Osteocyte (in vitro differentiated cells): ENCODE measurements at regions not wholly inside any gene's neighbourhood (a gene's known extent, or its start where the extent isn't known, plus 50 kb on each side); places are given as distances from the start of the nearest gene placed in this dataset.

Experiments used
- DNase-seq: peaks from one replicate; pipeline ENCODE4 v3.0.0; 2021; ENCODE audit warnings: mixed read lengths; ENCODE audit not compliant: unreplicated experiment; ENCODE audit errors: extremely low spot score
- H3K27ac Mint-ChIP-seq: one replicate; pipeline ENCODE4 v1.8.0; 2021; ENCODE audit warnings: mild to moderate bottlenecking, mixed read lengths; ENCODE audit not compliant: unreplicated experiment
- H3K27me3 Mint-ChIP-seq: one replicate; pipeline ENCODE4 v1.8.0; 2021; ENCODE audit warnings: mixed read lengths; ENCODE audit not compliant: unreplicated experiment
- H3K36me3 Mint-ChIP-seq: one replicate; pipeline ENCODE4 v1.8.0; 2021; ENCODE audit warnings: mixed read lengths; ENCODE audit not compliant: unreplicated experiment
- H3K4me1 Mint-ChIP-seq: one replicate; pipeline ENCODE4 v1.8.0; 2021; ENCODE audit warnings: mixed read lengths; ENCODE audit not compliant: unreplicated experiment
- H3K4me3 Mint-ChIP-seq: one replicate; pipeline ENCODE4 v1.8.0; 2021; ENCODE audit warnings: mild to moderate bottlenecking, moderate library complexity, mixed read lengths; ENCODE audit not compliant: unreplicated experiment
- H3K9me3 Mint-ChIP-seq: one replicate; pipeline ENCODE4 v1.8.0; 2021; ENCODE audit warnings: mixed read lengths; ENCODE audit not compliant: unreplicated experiment
- TF ChIP-seq, protein P1 (sequence below): fragments of 200-600 bp; sonication (generic); IDR thresholded peaks from 2 replicates; pipeline ENCODE4 v1.5.0; 2021; ENCODE audit warnings: antibody characterized with exemption, mild to moderate bottlenecking, moderate library complexity

DNA sequence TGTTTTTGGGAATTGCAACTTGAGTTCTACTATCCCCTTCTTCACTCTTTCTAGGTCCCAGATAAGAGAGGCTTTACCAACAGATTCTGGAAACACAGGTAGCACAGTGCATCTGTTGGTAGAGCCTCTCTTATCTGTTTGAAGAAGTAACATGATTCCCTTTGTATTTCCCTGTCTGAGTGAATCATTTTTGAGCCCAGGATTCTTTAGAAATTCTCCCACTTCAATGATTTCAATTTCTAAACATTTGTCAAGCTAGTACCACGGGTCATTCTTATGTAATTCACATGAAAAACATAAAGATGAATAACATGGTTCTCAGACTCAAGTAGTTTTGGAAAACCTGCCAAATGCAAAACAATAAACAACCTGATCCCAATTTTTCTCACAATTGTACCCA, 72.0 kb upstream of the DUSP10 start:
- Mint-ChIP-seq H3K27me3 (no peaks in the 10 kb centered on the region), H3K36me3 (no peaks in the 10 kb centered on the region), H3K4me3 (no peak overlapping the region), H3K4me1 (peaks cover 18% of the 10 kb centered on the region), H3K27ac (no peak overlapping the region), H3K9me3 (peaks cover 16% of the 10 kb centered on the region)
- TF ChIP-seq, protein P1, sequence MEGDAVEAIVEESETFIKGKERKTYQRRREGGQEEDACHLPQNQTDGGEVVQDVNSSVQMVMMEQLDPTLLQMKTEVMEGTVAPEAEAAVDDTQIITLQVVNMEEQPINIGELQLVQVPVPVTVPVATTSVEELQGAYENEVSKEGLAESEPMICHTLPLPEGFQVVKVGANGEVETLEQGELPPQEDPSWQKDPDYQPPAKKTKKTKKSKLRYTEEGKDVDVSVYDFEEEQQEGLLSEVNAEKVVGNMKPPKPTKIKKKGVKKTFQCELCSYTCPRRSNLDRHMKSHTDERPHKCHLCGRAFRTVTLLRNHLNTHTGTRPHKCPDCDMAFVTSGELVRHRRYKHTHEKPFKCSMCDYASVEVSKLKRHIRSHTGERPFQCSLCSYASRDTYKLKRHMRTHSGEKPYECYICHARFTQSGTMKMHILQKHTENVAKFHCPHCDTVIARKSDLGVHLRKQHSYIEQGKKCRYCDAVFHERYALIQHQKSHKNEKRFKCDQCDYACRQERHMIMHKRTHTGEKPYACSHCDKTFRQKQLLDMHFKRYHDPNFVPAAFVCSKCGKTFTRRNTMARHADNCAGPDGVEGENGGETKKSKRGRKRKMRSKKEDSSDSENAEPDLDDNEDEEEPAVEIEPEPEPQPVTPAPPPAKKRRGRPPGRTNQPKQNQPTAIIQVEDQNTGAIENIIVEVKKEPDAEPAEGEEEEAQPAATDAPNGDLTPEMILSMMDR, result no peak
- no peak for DNase-seq

DNA sequence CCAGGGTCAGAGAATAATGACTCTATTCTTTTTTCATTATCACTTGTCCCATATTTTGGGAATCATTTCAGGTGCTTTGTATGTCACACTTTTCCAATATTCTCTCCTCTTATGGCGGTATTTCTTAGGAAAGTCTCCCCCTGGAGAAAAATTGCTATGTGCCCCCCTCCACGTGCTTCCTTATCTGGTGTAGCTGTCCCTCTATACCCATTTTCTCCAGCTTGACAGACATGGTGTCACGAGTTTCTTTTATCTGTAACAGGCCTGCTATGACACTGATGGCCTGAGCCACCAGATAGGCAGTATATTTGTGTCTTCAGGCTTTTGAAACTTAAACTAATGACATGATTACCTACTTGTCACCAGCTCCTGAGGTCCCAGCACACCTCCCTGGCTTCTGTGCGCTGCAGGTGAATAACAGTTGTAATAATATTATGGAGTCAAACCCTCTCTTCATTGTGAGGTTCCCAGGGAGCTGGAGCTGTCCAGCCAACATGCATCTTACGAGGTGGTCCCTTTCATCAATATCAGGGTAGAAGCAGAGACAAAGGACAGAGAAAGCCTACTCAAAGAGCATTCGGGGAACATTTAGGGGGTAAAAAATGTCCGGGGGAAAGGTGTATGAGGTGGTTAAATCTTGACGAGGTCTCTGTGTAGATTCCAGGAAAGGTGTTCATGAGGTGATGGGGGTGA, 71.2 kb upstream of the DUSP10 start:
- TF ChIP-seq, protein P1, result no peak
- Mint-ChIP-seq H3K4me1 (peaks cover 25% of the 10 kb centered on the region), H3K27ac (no peak overlapping the region), H3K27me3 (no peaks in the 10 kb centered on the region), H3K36me3 (no peaks in the 10 kb centered on the region), H3K4me3 (no peak overlapping the region), H3K9me3 (peaks cover 14% of the 10 kb centered on the region)
- DNase-seq, result no peak

DNA sequence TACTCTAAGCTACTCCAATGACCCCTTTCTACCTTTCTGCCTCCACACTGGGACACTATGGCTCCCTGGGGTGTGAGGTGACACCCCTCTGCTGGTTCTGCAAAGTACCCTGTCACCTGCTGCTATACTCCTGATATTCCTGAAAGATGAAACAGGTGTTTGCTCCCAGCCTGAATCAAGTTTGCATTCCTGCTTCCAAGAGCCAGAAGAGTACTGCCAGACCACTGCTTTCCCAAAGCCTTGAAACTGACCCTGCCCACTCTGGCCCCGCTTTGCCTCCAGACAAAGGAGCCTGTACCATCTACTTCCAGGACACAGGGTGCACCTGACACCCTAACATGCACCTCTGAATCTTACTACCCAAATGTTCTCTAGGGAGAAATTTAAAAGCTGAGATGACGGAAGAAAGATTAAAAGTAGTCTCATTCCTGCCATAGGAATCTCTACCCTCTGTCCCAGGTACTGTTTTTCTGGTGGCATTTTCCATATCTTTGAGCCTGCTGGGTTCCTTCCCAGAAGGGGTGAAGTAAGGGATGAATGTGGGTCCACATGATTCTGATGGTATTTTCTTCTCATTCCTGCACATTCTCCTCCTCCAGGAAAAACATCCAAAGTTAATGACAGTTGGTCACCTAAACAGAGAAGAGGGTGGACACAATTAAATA, 70.3 kb upstream of the DUSP10 start:
- TF ChIP-seq, protein P1, result no peak
- H3K4me3 Mint-ChIP-seq, result no peak overlapping the region
- no peaks in the 10 kb centered on the region for H3K36me3 Mint-ChIP-seq
- peaks cover 14% of the 10 kb centered on the region for H3K9me3 Mint-ChIP-seq
- H3K4me1 Mint-ChIP-seq, result peaks cover 26% of the 10 kb centered on the region
- DNase-seq, result no peak
- no peaks in the 10 kb centered on the region for H3K27me3 Mint-ChIP-seq
- no peak overlapping the region for H3K27ac Mint-ChIP-seq

DNA sequence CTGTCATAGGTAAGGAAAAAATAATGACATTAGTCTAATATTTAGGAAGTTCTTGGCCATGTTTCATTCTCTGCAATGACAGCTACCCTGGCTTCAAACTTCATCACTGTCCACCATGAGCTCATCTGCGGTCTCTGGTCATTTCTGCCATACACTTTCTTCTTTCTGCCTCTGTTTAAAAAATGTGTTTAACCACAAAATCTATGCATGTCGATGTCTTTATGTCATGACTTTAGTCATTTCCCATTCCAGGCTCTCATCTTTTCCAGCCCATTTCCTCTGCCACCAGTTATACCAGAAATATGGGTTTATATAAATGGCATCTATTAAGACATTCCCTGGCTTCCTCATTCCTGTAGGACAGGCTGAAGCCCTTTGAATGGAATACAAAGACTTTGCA, 68.5 kb upstream of the DUSP10 start:
- Mint-ChIP-seq H3K27ac (no peak overlapping the region), H3K27me3 (no peaks in the 10 kb centered on the region), H3K4me1 (peaks cover 26% of the 10 kb centered on the region), H3K9me3 (peaks cover 9% of the 10 kb centered on the region), H3K4me3 (no peak overlapping the region), H3K36me3 (no peaks in the 10 kb centered on the region)
- TF ChIP-seq, protein P1, result no peak
- no peak for DNase-seq
